VCaP (cell line): ENCODE measurements at regions not wholly inside any gene's neighbourhood (a gene's known extent, or its start where the extent isn't known, plus 50 kb on each side); places are given as distances from the start of the nearest gene placed in this dataset.

ENCODE experiments used
- H3K27ac ChIP-seq: fragments of 450-650 bp; 2 replicates; pipeline ENCODE4 v1.5.1; 2017
- TF ChIP-seq, protein P1 (sequence below): fragments of 450-650 bp; conservative IDR thresholded peaks from 2 replicates; pipeline ENCODE4 v1.5.1; 2017; ENCODE audit warnings: mild to moderate bottlenecking, moderate library complexity

- TF ChIP-seq, protein P1, sequence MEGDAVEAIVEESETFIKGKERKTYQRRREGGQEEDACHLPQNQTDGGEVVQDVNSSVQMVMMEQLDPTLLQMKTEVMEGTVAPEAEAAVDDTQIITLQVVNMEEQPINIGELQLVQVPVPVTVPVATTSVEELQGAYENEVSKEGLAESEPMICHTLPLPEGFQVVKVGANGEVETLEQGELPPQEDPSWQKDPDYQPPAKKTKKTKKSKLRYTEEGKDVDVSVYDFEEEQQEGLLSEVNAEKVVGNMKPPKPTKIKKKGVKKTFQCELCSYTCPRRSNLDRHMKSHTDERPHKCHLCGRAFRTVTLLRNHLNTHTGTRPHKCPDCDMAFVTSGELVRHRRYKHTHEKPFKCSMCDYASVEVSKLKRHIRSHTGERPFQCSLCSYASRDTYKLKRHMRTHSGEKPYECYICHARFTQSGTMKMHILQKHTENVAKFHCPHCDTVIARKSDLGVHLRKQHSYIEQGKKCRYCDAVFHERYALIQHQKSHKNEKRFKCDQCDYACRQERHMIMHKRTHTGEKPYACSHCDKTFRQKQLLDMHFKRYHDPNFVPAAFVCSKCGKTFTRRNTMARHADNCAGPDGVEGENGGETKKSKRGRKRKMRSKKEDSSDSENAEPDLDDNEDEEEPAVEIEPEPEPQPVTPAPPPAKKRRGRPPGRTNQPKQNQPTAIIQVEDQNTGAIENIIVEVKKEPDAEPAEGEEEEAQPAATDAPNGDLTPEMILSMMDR, result no peak
- H3K27ac ChIP-seq, result peak overlapping the region; percentile 80
These were observed 198.4 kb upstream of the ZNF536 start for GRCh38 chr19:30173593-30174356.

- TF ChIP-seq, protein P1, result no peak
- peak overlapping the region; percentile 80 for H3K27ac ChIP-seq
These were observed 197.9 kb upstream of the ZNF536 start for GRCh38 chr19:30174357-30174645.

GRCh38 chr19:30174791-30175190 is 197.4 kb upstream of the ZNF536 start:
- H3K27ac ChIP-seq, result peak overlapping the region; percentile 80
- TF ChIP-seq, protein P1, result no peak

GRCh38 chr19:30175987-30176386 is 196.2 kb upstream of the ZNF536 start:
- H3K27ac ChIP-seq, result no peak overlapping the region
- TF ChIP-seq, protein P1, result no peak

- TF ChIP-seq, protein P1, result no peak
- H3K27ac ChIP-seq, result no peak overlapping the region
These were observed 193.3 kb upstream of the ZNF536 start for GRCh38 chr19:30178721-30179402.

DNA sequence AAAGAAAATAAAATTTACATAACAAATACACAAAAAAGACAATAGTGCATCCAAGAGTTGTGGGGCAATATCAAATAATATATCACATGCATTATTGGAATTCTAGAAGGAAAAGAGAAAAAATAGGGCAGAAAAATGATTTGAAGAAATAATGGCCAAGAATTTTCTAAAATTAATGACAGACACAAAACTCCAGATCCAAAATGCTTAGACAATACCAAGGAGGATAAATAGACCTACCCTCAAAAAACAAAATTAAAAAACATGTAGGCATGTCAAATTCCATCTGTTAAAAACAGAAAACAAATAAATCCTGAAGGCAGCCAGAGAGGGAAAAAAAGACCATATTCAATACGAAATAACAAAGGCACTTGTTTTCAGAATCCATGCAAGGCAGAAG is 191.5 kb upstream of the ZNF536 start:
- TF ChIP-seq, protein P1, result no peak
- H3K27ac ChIP-seq, result no peak overlapping the region

- H3K27ac ChIP-seq, result no peak overlapping the region
- TF ChIP-seq, protein P1, result no peak
These were observed 188.2 kb upstream of the ZNF536 start for GRCh38 chr19:30183807-30184490.
